ENCODE measurements at regions not wholly inside any gene's neighbourhood (a gene's known extent, or its start where the extent isn't known, plus 50 kb on each side); places are given as distances from the start of the nearest gene placed in this dataset.

DNA sequence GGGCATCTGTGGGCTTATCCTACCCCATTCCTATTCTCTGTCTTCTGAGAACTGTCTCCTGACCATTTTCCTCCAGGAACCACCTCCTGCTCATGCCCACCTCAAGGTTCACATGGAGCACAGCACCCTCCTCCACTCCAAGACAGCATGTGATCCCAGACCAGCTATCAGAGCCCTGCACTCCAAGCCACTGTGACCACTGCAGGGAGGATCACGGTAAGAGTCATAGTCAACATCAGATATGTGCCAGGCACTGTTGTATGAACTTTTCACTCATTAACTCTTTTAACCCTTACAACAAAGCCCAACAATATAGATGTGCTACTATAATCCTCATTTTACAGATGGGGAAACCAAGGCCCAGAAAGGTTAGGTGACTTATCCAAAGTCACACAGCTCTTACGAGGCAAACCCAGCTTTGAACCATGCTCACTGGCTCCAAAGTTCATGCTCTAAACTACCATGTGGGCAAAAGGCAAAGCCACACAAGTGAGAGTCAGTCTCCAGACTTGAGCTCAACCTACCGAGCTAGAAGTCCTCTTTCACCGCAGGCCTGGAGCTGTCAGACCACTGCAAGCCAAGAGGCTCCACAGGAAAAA lies 115.1 kb upstream of the IQSEC1 start:
- H4K20me1 ChIP-seq (ENCODE audit: control insufficient read depth, insufficient read depth, low read depth, low read length): no peaks in the 10 kb centered on the region
- H3K9me3 ChIP-seq (ENCODE audit: control insufficient read depth, insufficient read depth, low read length): no peaks in the 10 kb centered on the region
- H3K4me1 ChIP-seq (ENCODE audit: control insufficient read depth, low read length): peaks cover 5% of the 10 kb centered on the region; the same call in 1 of the 2 replicates
- H3K27ac ChIP-seq (ENCODE audit: low read depth, low read length): no peak overlapping the region
- H3K9me2 ChIP-seq (replicated peaks; ENCODE audit: control insufficient read depth, low read length): no peaks in the 10 kb centered on the region
- H3F3A ChIP-seq (ENCODE audit: control insufficient read depth, insufficient read depth): no peaks in the 10 kb centered on the region
- TF ChIP-seq, protein P1, sequence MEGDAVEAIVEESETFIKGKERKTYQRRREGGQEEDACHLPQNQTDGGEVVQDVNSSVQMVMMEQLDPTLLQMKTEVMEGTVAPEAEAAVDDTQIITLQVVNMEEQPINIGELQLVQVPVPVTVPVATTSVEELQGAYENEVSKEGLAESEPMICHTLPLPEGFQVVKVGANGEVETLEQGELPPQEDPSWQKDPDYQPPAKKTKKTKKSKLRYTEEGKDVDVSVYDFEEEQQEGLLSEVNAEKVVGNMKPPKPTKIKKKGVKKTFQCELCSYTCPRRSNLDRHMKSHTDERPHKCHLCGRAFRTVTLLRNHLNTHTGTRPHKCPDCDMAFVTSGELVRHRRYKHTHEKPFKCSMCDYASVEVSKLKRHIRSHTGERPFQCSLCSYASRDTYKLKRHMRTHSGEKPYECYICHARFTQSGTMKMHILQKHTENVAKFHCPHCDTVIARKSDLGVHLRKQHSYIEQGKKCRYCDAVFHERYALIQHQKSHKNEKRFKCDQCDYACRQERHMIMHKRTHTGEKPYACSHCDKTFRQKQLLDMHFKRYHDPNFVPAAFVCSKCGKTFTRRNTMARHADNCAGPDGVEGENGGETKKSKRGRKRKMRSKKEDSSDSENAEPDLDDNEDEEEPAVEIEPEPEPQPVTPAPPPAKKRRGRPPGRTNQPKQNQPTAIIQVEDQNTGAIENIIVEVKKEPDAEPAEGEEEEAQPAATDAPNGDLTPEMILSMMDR (IDR thresholded peaks at IDR 0.05; ENCODE audit: low read depth, low read length, poor library complexity, severe bottlenecking): no peak
- no peak for TF ChIP-seq EZH2phosphoT487 (IDR thresholded peaks at IDR 0.05; ENCODE audit: borderline replicate concordance, low read length)
- no peak overlapping the region for H3K4me3 ChIP-seq (ENCODE audit: low read length)
- H3K4me2 ChIP-seq (ENCODE audit: low read length): no peak overlapping the region
- H3K36me3 ChIP-seq (ENCODE audit: control insufficient read depth, low read length): no peaks in the 10 kb centered on the region
- no peaks in the 10 kb centered on the region for H3K79me2 ChIP-seq (ENCODE audit: control insufficient read depth, low read length)
- H3K27me3 ChIP-seq (ENCODE audit: control insufficient read depth, low read length): peaks cover 6% of the 10 kb centered on the region

DNA sequence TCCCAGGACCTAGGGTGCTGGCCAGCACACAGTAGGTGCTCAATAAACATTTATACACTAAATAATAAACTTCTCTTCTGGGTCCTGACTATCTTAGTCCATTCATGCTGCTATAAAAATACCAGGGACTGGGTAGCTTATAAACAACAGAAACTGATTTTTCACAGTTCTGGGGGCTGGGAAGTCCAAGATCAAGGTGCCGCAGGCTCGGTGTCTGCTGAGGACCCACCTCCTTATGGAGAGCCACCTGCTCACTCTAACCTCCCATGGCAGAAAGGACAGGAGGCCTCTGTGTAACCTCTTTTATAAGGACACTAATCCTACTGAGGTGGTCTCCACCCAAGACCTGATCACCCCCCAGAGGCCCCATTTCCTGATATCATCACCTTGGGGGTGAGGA lies 114.4 kb upstream of the IQSEC1 start:
- Histone ChIP-seq H3K4me3 (ENCODE audit: low read length) (no peak overlapping the region), H3K9me3 (ENCODE audit: control insufficient read depth, insufficient read depth, low read length) (no peaks in the 10 kb centered on the region), H3K79me2 (ENCODE audit: control insufficient read depth, low read length) (no peaks in the 10 kb centered on the region), H3K4me1 (ENCODE audit: control insufficient read depth, low read length) (peaks cover 5% of the 10 kb centered on the region; the same call in 1 of the 2 replicates), H3K4me2 (ENCODE audit: low read length) (no peak overlapping the region), H3F3A (ENCODE audit: control insufficient read depth, insufficient read depth) (no peaks in the 10 kb centered on the region), H3K36me3 (ENCODE audit: control insufficient read depth, low read length) (no peaks in the 10 kb centered on the region), H3K27me3 (ENCODE audit: control insufficient read depth, low read length) (peaks cover 6% of the 10 kb centered on the region), H3K9me2 (replicated peaks; ENCODE audit: control insufficient read depth, low read length) (no peaks in the 10 kb centered on the region), H4K20me1 (ENCODE audit: control insufficient read depth, insufficient read depth, low read depth, low read length) (no peaks in the 10 kb centered on the region), H3K27ac (ENCODE audit: low read depth, low read length) (no peak overlapping the region)
- no peak for TF ChIP-seq EZH2phosphoT487 (IDR thresholded peaks at IDR 0.05; ENCODE audit: borderline replicate concordance, low read length)
- TF ChIP-seq, protein P1 (IDR thresholded peaks at IDR 0.05; ENCODE audit: low read depth, low read length, poor library complexity, severe bottlenecking): no peak

DNA sequence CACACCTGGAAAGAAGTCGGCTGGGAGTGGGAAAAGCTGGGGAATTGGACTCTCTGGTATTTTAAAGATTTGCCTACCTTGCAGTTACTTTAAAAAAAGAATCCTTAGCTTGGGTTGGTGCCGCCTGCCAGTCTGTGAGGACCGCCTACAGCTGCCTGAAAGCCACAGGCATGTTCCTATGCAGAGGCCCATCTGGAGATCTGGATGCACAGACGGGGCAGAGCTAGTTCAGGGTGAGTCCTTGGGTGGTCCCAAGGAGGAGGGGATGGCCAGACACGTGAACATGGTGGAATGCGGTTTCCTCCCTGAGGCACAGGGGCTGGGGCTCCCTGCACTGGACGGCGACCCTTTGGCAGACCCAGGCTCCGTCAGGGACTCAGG lies 113.2 kb upstream of the IQSEC1 start:
- H3K9me3 ChIP-seq (ENCODE audit: control insufficient read depth, insufficient read depth, low read length): no peaks in the 10 kb centered on the region
- peaks cover 5% of the 10 kb centered on the region; the same call in 1 of the 2 replicates for H3K4me1 ChIP-seq (ENCODE audit: control insufficient read depth, low read length)
- no peak overlapping the region for H3K4me3 ChIP-seq (ENCODE audit: low read length)
- no peaks in the 10 kb centered on the region for H3K9me2 ChIP-seq (replicated peaks; ENCODE audit: control insufficient read depth, low read length)
- H3K4me2 ChIP-seq (ENCODE audit: low read length): no peak overlapping the region
- no peaks in the 10 kb centered on the region for H3F3A ChIP-seq (ENCODE audit: control insufficient read depth, insufficient read depth)
- peaks cover 6% of the 10 kb centered on the region for H3K27me3 ChIP-seq (ENCODE audit: control insufficient read depth, low read length)
- H3K36me3 ChIP-seq (ENCODE audit: control insufficient read depth, low read length): no peaks in the 10 kb centered on the region
- H3K27ac ChIP-seq (ENCODE audit: low read depth, low read length): no peak overlapping the region
- H4K20me1 ChIP-seq (ENCODE audit: control insufficient read depth, insufficient read depth, low read depth, low read length): no peaks in the 10 kb centered on the region
- TF ChIP-seq EZH2phosphoT487 (IDR thresholded peaks at IDR 0.05; ENCODE audit: borderline replicate concordance, low read length): no peak
- TF ChIP-seq, protein P1 (IDR thresholded peaks at IDR 0.05; ENCODE audit: low read depth, low read length, poor library complexity, severe bottlenecking): no peak
- no peaks in the 10 kb centered on the region for H3K79me2 ChIP-seq (ENCODE audit: control insufficient read depth, low read length)
